OCI-LY7 (cell line): ENCODE measurements at regions not wholly inside any gene's neighbourhood (a gene's known extent, or its start where the extent isn't known, plus 50 kb on each side); places are given as distances from the start of the nearest gene placed in this dataset.

Experiments used
- BruUV-seq: library from RNA; stranded (reverse); fragments of 400-500 nt; replicated peaks from 2 replicates; lab custom pipeline; 2021; lab: Mats Ljungman, UMichigan
- CTCF ChIA-PET: fragments of 300-600 bp; sonication (Branson Sonifier 250); formaldehyde crosslinking; loops from one replicate; lab custom pipeline; 2022; ENCODE audit warnings: antibody characterized with exemption; ENCODE audit not compliant: unreplicated experiment; lab: Charles Lee
- POLR2A ChIA-PET: fragments of 300-600 bp; sonication (Branson Sonifier 250); formaldehyde crosslinking; loops from one replicate; lab custom pipeline; 2022; ENCODE audit warnings: antibody characterized with exemption; lab: Charles Lee
- DNase-seq: peaks from one replicate; pipeline ENCODE4 v3.0.0-alpha.2; 2015; ENCODE audit warnings: low spot score
- H2AFZ ChIP-seq: fragments of 200-600 bp; sonication (generic), shearing (Covaris generic); 2 replicates; pipeline ENCODE4 v1.6.1; 2014; ENCODE audit warnings: mild to moderate bottlenecking, antibody characterized with exemption, low read length, moderate library complexity
- H3K27ac ChIP-seq: fragments of 200-600 bp; sonication (generic); 2 replicates; pipeline ENCODE4 v1.5.1; 2014; ENCODE audit warnings: mixed run types, low read depth, mild to moderate bottlenecking, moderate library complexity, low read length, inconsistent platforms; ENCODE audit not compliant: poor library complexity, severe bottlenecking
- H3K36me3 ChIP-seq: fragments of 200-600 bp; sonication (generic); 2 replicates; pipeline ENCODE4 v1.6.1; 2014; ENCODE audit warnings: mild to moderate bottlenecking, antibody characterized with exemption, low read length, moderate library complexity, mixed read lengths; ENCODE audit not compliant: insufficient read depth
- H3K4me1 ChIP-seq: fragments of 200-600 bp; sonication (generic); 2 replicates; pipeline ENCODE4 v1.5.1; 2014; ENCODE audit warnings: mild to moderate bottlenecking, low read length; ENCODE audit not compliant: insufficient read depth, poor library complexity, severe bottlenecking
- H3K4me2 ChIP-seq: fragments of 200-600 bp; sonication (generic); 2 replicates; pipeline ENCODE4 v1.6.1; 2014; ENCODE audit warnings: mild to moderate bottlenecking, low read length
- H3K4me3 ChIP-seq: fragments of 200-600 bp; sonication (generic); 2 replicates; pipeline ENCODE4 v1.5.1; 2014; ENCODE audit warnings: mild to moderate bottlenecking, low read depth, low read length; ENCODE audit not compliant: poor library complexity, severe bottlenecking
- H3K79me2 ChIP-seq: fragments of 200-600 bp; sonication (generic); 2 replicates; pipeline ENCODE4 v1.6.1; 2016; ENCODE audit warnings: low read depth, mild to moderate bottlenecking, low read length, moderate library complexity, mixed read lengths; ENCODE audit not compliant: insufficient read depth
- H3K9me2 ChIP-seq: fragments of 200-600 bp; sonication (generic); 2 replicates; pipeline ENCODE4 v1.6.1; 2016; ENCODE audit warnings: mild to moderate bottlenecking, low read length, mixed read lengths; ENCODE audit not compliant: insufficient read depth
- H3K9me3 ChIP-seq: fragments of 200-600 bp; sonication (generic); 2 replicates; pipeline ENCODE4 v1.6.1; 2014; ENCODE audit warnings: mild to moderate bottlenecking, mixed run types, low read length, mixed read lengths
- H4K20me1 ChIP-seq: fragments of 200-600 bp; sonication (generic); 2 replicates; pipeline ENCODE4 v1.6.1; 2014; ENCODE audit warnings: mild to moderate bottlenecking, antibody characterized with exemption, low read length, moderate library complexity, mixed read lengths; ENCODE audit not compliant: insufficient read depth
- EZH2phosphoT487 ChIP-seq: fragments of 200-600 bp; sonication (generic); IDR thresholded peaks from 2 replicates; pipeline ENCODE4 v1.6.1; 2018; ENCODE audit warnings: low read depth, borderline replicate concordance, mild to moderate bottlenecking, mixed run types, antibody characterized with exemption, low read length, moderate library complexity, mixed read lengths
- intact Hi-C: fragments of 100-400 bp; cut with micrococcal nuclease; formaldehyde crosslinking; loops from one replicate; pipeline ENCODE4 v1.10.0; 2022; ENCODE audit not compliant: unreplicated experiment
- TF ChIP-seq, protein P1 (sequence below): fragments of 200-600 bp; sonication (generic); conservative IDR thresholded peaks from 2 replicates; pipeline ENCODE4 v1.5.1; 2014; ENCODE audit warnings: mild to moderate bottlenecking, antibody characterized with exemption, low read length, moderate library complexity, mixed read lengths

DNA sequence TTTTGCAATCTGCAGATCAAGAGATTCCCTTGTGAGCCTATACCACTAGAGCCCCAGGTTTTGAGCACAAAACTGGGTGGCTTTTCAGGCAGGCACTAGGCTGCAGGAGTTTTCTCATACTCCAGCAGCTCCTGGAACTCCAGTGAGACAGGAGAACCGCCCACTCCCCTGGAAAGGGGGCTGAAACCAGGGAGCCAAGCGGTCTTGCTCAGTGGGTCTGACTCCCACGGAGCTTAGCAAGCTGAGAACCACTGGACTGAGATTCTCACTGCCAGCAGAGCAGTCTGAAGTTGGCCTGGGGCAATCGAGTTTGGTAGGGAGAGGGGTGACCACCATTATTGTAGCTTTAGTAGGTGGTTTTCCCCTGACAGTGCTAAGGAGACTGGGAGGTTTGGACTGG lies 313.8 kb upstream of the TEX13C start:
- DNase-seq: no peak
- Histone ChIP-seq H3K36me3 (no peaks in the 10 kb centered on the region), H2AFZ (no peak overlapping the region), H3K9me3 (no peaks in the 10 kb centered on the region), H3K9me2 (no peaks in the 10 kb centered on the region), H3K27ac (no peak overlapping the region), H4K20me1 (no peaks in the 10 kb centered on the region), H3K4me2 (no peak overlapping the region), H3K4me3 (no peak overlapping the region), H3K79me2 (no peaks in the 10 kb centered on the region), H3K4me1 (no peaks in the 10 kb centered on the region)
- TF ChIP-seq, protein P1, sequence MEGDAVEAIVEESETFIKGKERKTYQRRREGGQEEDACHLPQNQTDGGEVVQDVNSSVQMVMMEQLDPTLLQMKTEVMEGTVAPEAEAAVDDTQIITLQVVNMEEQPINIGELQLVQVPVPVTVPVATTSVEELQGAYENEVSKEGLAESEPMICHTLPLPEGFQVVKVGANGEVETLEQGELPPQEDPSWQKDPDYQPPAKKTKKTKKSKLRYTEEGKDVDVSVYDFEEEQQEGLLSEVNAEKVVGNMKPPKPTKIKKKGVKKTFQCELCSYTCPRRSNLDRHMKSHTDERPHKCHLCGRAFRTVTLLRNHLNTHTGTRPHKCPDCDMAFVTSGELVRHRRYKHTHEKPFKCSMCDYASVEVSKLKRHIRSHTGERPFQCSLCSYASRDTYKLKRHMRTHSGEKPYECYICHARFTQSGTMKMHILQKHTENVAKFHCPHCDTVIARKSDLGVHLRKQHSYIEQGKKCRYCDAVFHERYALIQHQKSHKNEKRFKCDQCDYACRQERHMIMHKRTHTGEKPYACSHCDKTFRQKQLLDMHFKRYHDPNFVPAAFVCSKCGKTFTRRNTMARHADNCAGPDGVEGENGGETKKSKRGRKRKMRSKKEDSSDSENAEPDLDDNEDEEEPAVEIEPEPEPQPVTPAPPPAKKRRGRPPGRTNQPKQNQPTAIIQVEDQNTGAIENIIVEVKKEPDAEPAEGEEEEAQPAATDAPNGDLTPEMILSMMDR: no peak
- TF ChIP-seq EZH2phosphoT487: no peak
- intact Hi-C loops: no loop called here
- ChIA-PET POLR2A (interaction anchor here (0.6 kb wide), 1 partner anchor 17 kb away, joined by 3 read pairs; no protein-coding TSS in a partner anchor), CTCF (no interaction called here)
- no TSS peak for BruUV-seq

DNA sequence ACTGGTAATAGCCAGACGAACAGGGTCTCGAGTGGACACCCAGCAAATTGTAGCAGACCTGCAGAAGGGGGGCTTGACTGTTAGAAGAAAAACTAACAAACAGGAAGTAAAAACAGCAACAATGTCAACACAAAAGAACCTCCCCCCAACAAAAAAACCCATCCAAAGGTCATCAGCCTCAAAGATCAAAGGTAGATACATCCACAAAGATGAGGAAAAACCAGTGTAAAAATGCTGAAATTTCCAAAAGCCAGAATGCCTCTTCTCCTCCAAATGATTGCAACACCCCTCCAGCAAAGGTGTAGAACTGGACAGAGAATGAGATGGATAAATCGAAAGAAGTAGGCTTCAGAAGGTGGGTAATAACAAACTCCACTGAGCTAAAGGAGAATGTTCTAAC lies 313.0 kb upstream of the TEX13C start:
- no peaks in the 10 kb centered on the region for H4K20me1 ChIP-seq
- H3K4me3 ChIP-seq: no peak overlapping the region
- BruUV-seq: no TSS peak
- intact Hi-C loops: no loop called here
- ChIA-PET CTCF (no interaction called here), POLR2A (no interaction called here)
- H3K9me2 ChIP-seq: no peaks in the 10 kb centered on the region
- no peaks in the 10 kb centered on the region for H3K36me3 ChIP-seq
- no peaks in the 10 kb centered on the region for H3K4me1 ChIP-seq
- no peak for DNase-seq
- H3K4me2 ChIP-seq: no peak overlapping the region
- H3K27ac ChIP-seq: no peak overlapping the region
- H2AFZ ChIP-seq: no peak overlapping the region
- H3K79me2 ChIP-seq: no peaks in the 10 kb centered on the region
- H3K9me3 ChIP-seq: no peaks in the 10 kb centered on the region
- no peak for TF ChIP-seq EZH2phosphoT487
- TF ChIP-seq, protein P1: no peak

DNA sequence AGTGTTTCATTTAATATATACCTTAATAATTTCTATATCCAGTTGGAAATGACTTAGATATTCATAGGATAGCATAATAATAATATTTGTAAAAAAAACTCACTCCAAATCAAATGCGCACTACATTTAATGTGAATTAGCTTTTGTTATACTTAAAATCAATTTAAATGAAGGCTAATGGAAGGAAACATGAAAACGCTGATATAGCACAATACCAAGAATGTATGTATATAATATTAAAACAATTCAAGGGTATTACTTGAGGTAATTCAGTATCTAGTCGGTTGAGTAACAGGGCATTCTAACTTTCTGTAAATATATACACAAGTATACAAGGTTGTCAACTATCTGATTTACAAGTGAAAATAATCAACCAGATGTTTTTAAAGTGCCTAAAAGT lies 307.1 kb upstream of the TEX13C start:
- intact Hi-C loops: no loop called here
- H3K36me3 ChIP-seq: no peaks in the 10 kb centered on the region

More for the DNA sequence above, 307.1 kb upstream of the TEX13C start:
- no peaks in the 10 kb centered on the region for H3K79me2 ChIP-seq
- H3K9me3 ChIP-seq: no peaks in the 10 kb centered on the region
- no peak overlapping the region for H2AFZ ChIP-seq
- no peak overlapping the region for H3K4me3 ChIP-seq
- ChIA-PET POLR2A (no interaction called here), CTCF (no interaction called here)
- H4K20me1 ChIP-seq: no peaks in the 10 kb centered on the region
- no peak overlapping the region for H3K27ac ChIP-seq
- BruUV-seq: no TSS peak
- H3K9me2 ChIP-seq: no peaks in the 10 kb centered on the region
- DNase-seq: no peak
- H3K4me2 ChIP-seq: no peak overlapping the region
- no peak for TF ChIP-seq EZH2phosphoT487
- TF ChIP-seq, protein P1: no peak
- no peaks in the 10 kb centered on the region for H3K4me1 ChIP-seq
